ENCODE measurements at regions not wholly inside any gene's neighbourhood (a gene's known extent, or its start where the extent isn't known, plus 50 kb on each side); places are given as distances from the start of the nearest gene placed in this dataset.

GRCh38 chr5:119816055-119816454, 186.7 kb downstream of the FAM170A start:
- Histone ChIP-seq H3K36me3 (no peaks in the 10 kb centered on the region), H3K9me3 (no peaks in the 10 kb centered on the region), H3K27me3 (no peaks in the 10 kb centered on the region), H3K4me1 (no peaks in the 10 kb centered on the region), H3K27ac (no peak overlapping the region), H3K4me3 (no peak overlapping the region)
- no peak for TF ChIP-seq CTCF (IDR thresholded peaks at IDR 0.05)
- TF ChIP-seq POLR2AphosphoS5 (IDR thresholded peaks at IDR 0.05; ENCODE audit: insufficient read depth in 1 of 2, low read depth in 1 of 2), result no peak
- no peak for TF ChIP-seq POLR2A (IDR thresholded peaks at IDR 0.05)
- intact Hi-C loops (cut with DNase I), result no loop called here
- no peak for DNase-seq (ENCODE audit: extremely low spot score in 2 of 2)

GRCh38 chr5:119820016-119820415, 190.7 kb downstream of the FAM170A start:
- Histone ChIP-seq H3K27ac (no peak overlapping the region), H3K4me3 (no peak overlapping the region), H3K27me3 (no peaks in the 10 kb centered on the region), H3K4me1 (no peaks in the 10 kb centered on the region), H3K36me3 (no peaks in the 10 kb centered on the region), H3K9me3 (no peaks in the 10 kb centered on the region)
- no peak for DNase-seq (ENCODE audit: extremely low spot score in 2 of 2)
- intact Hi-C loops (cut with DNase I), result no loop called here
- TF ChIP-seq POLR2AphosphoS5 (IDR thresholded peaks at IDR 0.05; ENCODE audit: insufficient read depth in 1 of 2, low read depth in 1 of 2) (no peak), POLR2A (IDR thresholded peaks at IDR 0.05) (no peak), CTCF (IDR thresholded peaks at IDR 0.05) (no peak)

GRCh38 chr5:119820608-119821007, 191.2 kb downstream of the FAM170A start:
- Histone ChIP-seq H3K9me3 (no peaks in the 10 kb centered on the region), H3K4me1 (no peaks in the 10 kb centered on the region), H3K4me3 (no peak overlapping the region), H3K27me3 (no peaks in the 10 kb centered on the region), H3K36me3 (no peaks in the 10 kb centered on the region), H3K27ac (no peak overlapping the region)
- TF ChIP-seq POLR2A (IDR thresholded peaks at IDR 0.05) (no peak), POLR2AphosphoS5 (IDR thresholded peaks at IDR 0.05; ENCODE audit: insufficient read depth in 1 of 2, low read depth in 1 of 2) (no peak), CTCF (IDR thresholded peaks at IDR 0.05) (no peak)
- no peak for DNase-seq (ENCODE audit: extremely low spot score in 2 of 2)
- intact Hi-C loops (cut with DNase I), result no loop called here

GRCh38 chr5:119828541-119828940, 199.2 kb downstream of the FAM170A start:
- DNase-seq (ENCODE audit: extremely low spot score in 2 of 2), result no peak
- peaks cover 10% of the 10 kb centered on the region for H3K4me1 ChIP-seq
- intact Hi-C loops (cut with DNase I), result no loop called here
- H3K36me3 ChIP-seq, result no peaks in the 10 kb centered on the region
- TF ChIP-seq CTCF (IDR thresholded peaks at IDR 0.05) (no peak), POLR2AphosphoS5 (IDR thresholded peaks at IDR 0.05; ENCODE audit: insufficient read depth in 1 of 2, low read depth in 1 of 2) (no peak), POLR2A (IDR thresholded peaks at IDR 0.05) (no peak)
- H3K27me3 ChIP-seq, result no peaks in the 10 kb centered on the region
- no peak overlapping the region for H3K27ac ChIP-seq
- no peaks in the 10 kb centered on the region for H3K9me3 ChIP-seq
- no peak overlapping the region for H3K4me3 ChIP-seq

- Histone ChIP-seq H3K27me3 (no peaks in the 10 kb centered on the region), H3K4me3 (no peak overlapping the region), H3K9me3 (no peaks in the 10 kb centered on the region), H3K4me1 (peaks cover 10% of the 10 kb centered on the region), H3K36me3 (no peaks in the 10 kb centered on the region), H3K27ac (no peak overlapping the region)
- intact Hi-C loops (cut with DNase I), result no loop called here
- TF ChIP-seq CTCF (IDR thresholded peaks at IDR 0.05) (no peak), POLR2A (IDR thresholded peaks at IDR 0.05) (no peak), POLR2AphosphoS5 (IDR thresholded peaks at IDR 0.05; ENCODE audit: insufficient read depth in 1 of 2, low read depth in 1 of 2) (no peak)
- DNase-seq (ENCODE audit: extremely low spot score in 2 of 2), result no peak
Observed at GRCh38 chr5:119829341-119829740, 200.0 kb downstream of the FAM170A start.
